ENCODE measurements at regions not wholly inside any gene's neighbourhood (a gene's known extent, or its start where the extent isn't known, plus 50 kb on each side); places are given as distances from the start of the nearest gene placed in this dataset.

GRCh38 chrX:145936769-145937168 is 119.1 kb downstream of the SLITRK2 start:
- DNase-seq (ENCODE audit: low read depth) = peak; percentile 0
- TF ChIP-seq POLR2A (IDR thresholded peaks at IDR 0.05; ENCODE audit: extremely low read depth, insufficient read length) (no peak), CTCF (IDR thresholded peaks at IDR 0.05; ENCODE audit: low read depth, low read length) (no peak), MAX (IDR thresholded peaks at IDR 0.05; ENCODE audit: low read depth, low read length) (no peak), MYC (IDR thresholded peaks at IDR 0.05; ENCODE audit: low read depth, low read length) (no peak)
- H3K4me3 ChIP-seq (ENCODE audit: low read depth, low read length) = no peak overlapping the region

GRCh38 chrX:145949056-145949455 is 131.4 kb downstream of the SLITRK2 start:
- H3K4me3 ChIP-seq (ENCODE audit: low read depth, low read length) = no peak overlapping the region
- TF ChIP-seq MAX (IDR thresholded peaks at IDR 0.05; ENCODE audit: low read depth, low read length) (no peak), MYC (IDR thresholded peaks at IDR 0.05; ENCODE audit: low read depth, low read length) (no peak), POLR2A (IDR thresholded peaks at IDR 0.05; ENCODE audit: extremely low read depth, insufficient read length) (no peak), CTCF (IDR thresholded peaks at IDR 0.05; ENCODE audit: low read depth, low read length) (no peak)
- no peak for DNase-seq (ENCODE audit: low read depth)

- no peak overlapping the region for H3K4me3 ChIP-seq (ENCODE audit: low read depth, low read length)
- no peak for DNase-seq (ENCODE audit: low read depth)
- TF ChIP-seq MAX (IDR thresholded peaks at IDR 0.05; ENCODE audit: low read depth, low read length) (no peak), MYC (IDR thresholded peaks at IDR 0.05; ENCODE audit: low read depth, low read length) (no peak), CTCF (IDR thresholded peaks at IDR 0.05; ENCODE audit: low read depth, low read length) (no peak), POLR2A (IDR thresholded peaks at IDR 0.05; ENCODE audit: extremely low read depth, insufficient read length) (no peak)
Measured at GRCh38 chrX:145953628-145954027, 136.0 kb downstream of the SLITRK2 start.

GRCh38 chrX:145990051-145990450 is 172.4 kb downstream of the SLITRK2 start:
- no peak for DNase-seq (ENCODE audit: low read depth)
- H3K4me3 ChIP-seq (ENCODE audit: low read depth, low read length) = no peak overlapping the region
- TF ChIP-seq POLR2A (IDR thresholded peaks at IDR 0.05; ENCODE audit: extremely low read depth, insufficient read length) (no peak), CTCF (IDR thresholded peaks at IDR 0.05; ENCODE audit: low read depth, low read length) (no peak)

GRCh38 chrX:146006637-146007036 is 189.0 kb downstream of the SLITRK2 start:
- TF ChIP-seq MYC (IDR thresholded peaks at IDR 0.05; ENCODE audit: low read depth, low read length) (no peak), POLR2A (IDR thresholded peaks at IDR 0.05; ENCODE audit: extremely low read depth, insufficient read length) (no peak), MAX (IDR thresholded peaks at IDR 0.05; ENCODE audit: low read depth, low read length) (no peak), CTCF (IDR thresholded peaks at IDR 0.05; ENCODE audit: low read depth, low read length) (no peak)
- H3K4me3 ChIP-seq (ENCODE audit: low read depth, low read length) = no peak overlapping the region
- no peak for DNase-seq (ENCODE audit: low read depth)

GRCh38 chrX:146036000-146036399 is 218.4 kb downstream of the SLITRK2 start:
- TF ChIP-seq POLR2A (IDR thresholded peaks at IDR 0.05; ENCODE audit: extremely low read depth, insufficient read length) (no peak), CTCF (IDR thresholded peaks at IDR 0.05; ENCODE audit: low read depth, low read length) (no peak), MAX (IDR thresholded peaks at IDR 0.05; ENCODE audit: low read depth, low read length) (no peak)
- DNase-seq (ENCODE audit: low read depth) = no peak
- H3K4me3 ChIP-seq (ENCODE audit: low read depth, low read length) = no peak overlapping the region

Data from NB4 (cell line).